ENCODE measurements at regions not wholly inside any gene's neighbourhood (a gene's known extent, or its start where the extent isn't known, plus 50 kb on each side); places are given as distances from the start of the nearest gene placed in this dataset.

GRCh38 chr2:104027321-104027720 is 826.6 kb upstream of the POU3F3 start:
- WGBS (ENCODE audit: extremely low coverage, insufficient read length, low lambda C conversion rate): no CpG with 5 or more reads among the region's 2 CpGs
- H3K9me3 ChIP-seq (ENCODE audit: control insufficient read depth, low read depth, low read length): no peaks in the 10 kb centered on the region
- Mint-ChIP-seq H3K27ac (no peak overlapping the region), H3K4me1 (peaks cover 22% of the 10 kb centered on the region in 2 experiments), H3K27me3 (ENCODE audit: low read depth) (no peaks in the 10 kb centered on the region), H3K36me3 (ENCODE audit: insufficient read depth in 1 of 3, low read depth in 3 of 3) (no peaks in the 10 kb centered on the region), H3K4me3 (no peak overlapping the region), H3K9me3 (no peaks in the 10 kb centered on the region)
- H3K23me2 ChIP-seq (ENCODE audit: insufficient read length, low read depth, low read length, poor library complexity, severe bottlenecking): no peaks in the 10 kb centered on the region
- no peak overlapping the region for H4K91ac ChIP-seq (ENCODE audit: insufficient read length, low read depth, low read length)
- no peak overlapping the region for H3K23ac ChIP-seq (ENCODE audit: insufficient read length, low read depth, low read length)
- no peak overlapping the region for H3K4me2 ChIP-seq (ENCODE audit: insufficient read depth, insufficient read length, low read length)
- no peak overlapping the region for H4K8ac ChIP-seq (replicated peaks; ENCODE audit: insufficient read length, low read depth, low read length)
- no peaks in the 10 kb centered on the region for H3K79me2 ChIP-seq (ENCODE audit: insufficient read depth, low read length)
- no peak overlapping the region for H2BK120ac ChIP-seq (ENCODE audit: low read depth, low read length, poor library complexity, severe bottlenecking)
- no peak overlapping the region for H3T11ph ChIP-seq (ENCODE audit: low read length)
- H2BK12ac ChIP-seq (ENCODE audit: insufficient read length, low read depth, low read length): no peak overlapping the region
- H3K4me1 ChIP-seq (ENCODE audit: insufficient read depth, low read length): peaks cover 4% of the 10 kb centered on the region; the same call in 1 of the 2 replicates
- H2BK20ac ChIP-seq (ENCODE audit: low read depth, low read length, poor library complexity, severe bottlenecking): no peak overlapping the region
- no peak overlapping the region for H3K56ac ChIP-seq (ENCODE audit: insufficient read length, low read depth, low read length)
- H3K79me1 ChIP-seq (ENCODE audit: insufficient read depth, low read depth, low read length, poor library complexity, severe bottlenecking): no peaks in the 10 kb centered on the region
- no peak overlapping the region for H2BK15ac ChIP-seq (ENCODE audit: low read depth, low read length)
- no peak for TF ChIP-seq CTCF (conservative IDR thresholded peaks at IDR 0.05)
- H3K27ac ChIP-seq (ENCODE audit: insufficient read length, low read depth, low read length): no peak overlapping the region
- H2AFZ ChIP-seq (ENCODE audit: low read length): no peak overlapping the region
- no peak for DNase-seq
- no peak overlapping the region for H2BK5ac ChIP-seq (ENCODE audit: insufficient read length, low read length)
- no peak overlapping the region for H3K18ac ChIP-seq (ENCODE audit: insufficient read length, low read depth, low read length)
- no peak overlapping the region for H3K9ac ChIP-seq (ENCODE audit: extremely low read depth, insufficient read length, low read length)
- H3K27me3 ChIP-seq (ENCODE audit: insufficient read depth, low read length): no peaks in the 10 kb centered on the region
- H4K5ac ChIP-seq (ENCODE audit: insufficient read length, low read depth, low read length): no peak overlapping the region
- no peak overlapping the region for H3K14ac ChIP-seq (ENCODE audit: insufficient read depth, low read length)
- H3K4ac ChIP-seq (ENCODE audit: low read depth, low read length): no peak overlapping the region
- H2AK5ac ChIP-seq (ENCODE audit: insufficient read length, low read length): no peak overlapping the region
- no peaks in the 10 kb centered on the region for H4K20me1 ChIP-seq (ENCODE audit: control insufficient read depth, insufficient read depth, insufficient read length)

Measured in H9 (cell line).